Osteocyte (in vitro differentiated cells): ENCODE measurements at regions not wholly inside any gene's neighbourhood (a gene's known extent, or its start where the extent isn't known, plus 50 kb on each side); places are given as distances from the start of the nearest gene placed in this dataset.

Source experiments
- DNase-seq: peaks from one replicate; pipeline ENCODE4 v3.0.0; 2021; ENCODE audit warnings: mixed read lengths; ENCODE audit not compliant: unreplicated experiment; ENCODE audit errors: extremely low spot score
- H3K27ac Mint-ChIP-seq: one replicate; pipeline ENCODE4 v1.8.0; 2021; ENCODE audit warnings: mild to moderate bottlenecking, mixed read lengths; ENCODE audit not compliant: unreplicated experiment
- H3K27me3 Mint-ChIP-seq: one replicate; pipeline ENCODE4 v1.8.0; 2021; ENCODE audit warnings: mixed read lengths; ENCODE audit not compliant: unreplicated experiment
- H3K36me3 Mint-ChIP-seq: one replicate; pipeline ENCODE4 v1.8.0; 2021; ENCODE audit warnings: mixed read lengths; ENCODE audit not compliant: unreplicated experiment
- H3K4me1 Mint-ChIP-seq: one replicate; pipeline ENCODE4 v1.8.0; 2021; ENCODE audit warnings: mixed read lengths; ENCODE audit not compliant: unreplicated experiment
- H3K4me3 Mint-ChIP-seq: one replicate; pipeline ENCODE4 v1.8.0; 2021; ENCODE audit warnings: mild to moderate bottlenecking, moderate library complexity, mixed read lengths; ENCODE audit not compliant: unreplicated experiment
- H3K9me3 Mint-ChIP-seq: one replicate; pipeline ENCODE4 v1.8.0; 2021; ENCODE audit warnings: mixed read lengths; ENCODE audit not compliant: unreplicated experiment
- CTCF ChIP-seq: fragments of 200-600 bp; sonication (generic); IDR thresholded peaks from 2 replicates; pipeline ENCODE4 v1.5.0; 2021; ENCODE audit warnings: antibody characterized with exemption, mild to moderate bottlenecking, moderate library complexity

DNA sequence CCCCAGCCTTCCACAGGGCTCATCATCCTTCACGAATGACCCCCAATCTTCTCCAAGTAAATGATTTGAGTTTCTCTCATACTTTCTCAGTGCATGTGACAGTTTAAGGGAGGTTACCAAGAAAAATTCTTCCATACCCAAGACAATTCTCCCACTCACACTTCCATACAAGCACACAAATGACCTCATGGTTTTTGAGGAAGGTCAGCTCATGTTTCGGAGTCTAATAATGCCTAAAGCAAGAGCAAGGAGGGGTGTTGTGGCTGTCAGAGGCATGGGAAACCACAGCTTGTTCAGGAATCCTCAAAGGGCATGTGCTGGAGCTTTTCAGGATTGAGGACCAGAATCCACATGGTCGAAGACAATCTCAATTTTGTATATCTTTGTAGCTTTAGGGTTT lies 279.0 kb downstream of the MAFB start:
- Mint-ChIP-seq H3K9me3 (no peaks in the 10 kb centered on the region), H3K4me3 (no peak overlapping the region), H3K4me1 (no peaks in the 10 kb centered on the region), H3K27me3 (peaks cover 35% of the 10 kb centered on the region), H3K27ac (no peak overlapping the region), H3K36me3 (no peaks in the 10 kb centered on the region)
- DNase-seq: peak; percentile 13
- TF ChIP-seq CTCF: no peak

DNA sequence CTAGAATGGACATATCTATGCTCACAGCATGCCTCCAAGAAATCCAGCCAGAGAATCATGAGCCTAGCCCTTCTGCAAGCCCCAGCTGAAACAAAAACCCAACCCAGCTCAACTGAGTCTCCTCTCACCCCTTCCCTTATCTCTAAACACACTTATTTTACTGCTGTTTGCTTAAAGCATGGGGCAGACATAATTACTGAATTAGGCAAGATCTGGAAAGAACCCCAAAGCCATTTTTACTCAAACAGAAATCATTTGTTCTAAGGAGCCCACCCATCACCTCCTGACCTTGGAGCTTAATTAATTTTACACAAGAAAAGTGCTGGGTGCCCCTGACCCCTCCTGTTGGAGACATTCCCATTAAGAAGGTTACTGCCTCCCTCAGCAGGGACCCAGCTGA lies 291.6 kb downstream of the MAFB start:
- no peak for TF ChIP-seq CTCF
- Mint-ChIP-seq H3K4me1 (no peaks in the 10 kb centered on the region), H3K4me3 (no peak overlapping the region), H3K36me3 (no peaks in the 10 kb centered on the region), H3K27me3 (peaks cover 46% of the 10 kb centered on the region), H3K9me3 (no peaks in the 10 kb centered on the region), H3K27ac (no peak overlapping the region)
- no peak for DNase-seq

GRCh38 chr20:40393197-40394079 lies 295.6 kb downstream of the MAFB start:
- H3K27ac Mint-ChIP-seq: no peak overlapping the region
- no peaks in the 10 kb centered on the region for H3K9me3 Mint-ChIP-seq
- H3K27me3 Mint-ChIP-seq: peaks cover 37% of the 10 kb centered on the region
- no peaks in the 10 kb centered on the region for H3K36me3 Mint-ChIP-seq
- no peak overlapping the region for H3K4me3 Mint-ChIP-seq
- TF ChIP-seq CTCF: no peak
- DNase-seq: no peak
- H3K4me1 Mint-ChIP-seq: no peaks in the 10 kb centered on the region

GRCh38 chr20:40390654-40391053 lies 298.4 kb downstream of the MAFB start:
- H3K4me1 Mint-ChIP-seq: no peaks in the 10 kb centered on the region
- peaks cover 13% of the 10 kb centered on the region for H3K9me3 Mint-ChIP-seq
- H3K27me3 Mint-ChIP-seq: peaks cover 19% of the 10 kb centered on the region
- no peak overlapping the region for H3K27ac Mint-ChIP-seq
- no peak for DNase-seq
- no peaks in the 10 kb centered on the region for H3K36me3 Mint-ChIP-seq
- no peak overlapping the region for H3K4me3 Mint-ChIP-seq
- TF ChIP-seq CTCF: no peak

GRCh38 chr20:40370800-40371199 lies 318.2 kb downstream of the MAFB start:
- Mint-ChIP-seq H3K4me3 (no peak overlapping the region), H3K4me1 (no peaks in the 10 kb centered on the region), H3K36me3 (no peaks in the 10 kb centered on the region), H3K27ac (no peak overlapping the region), H3K9me3 (peaks cover 13% of the 10 kb centered on the region), H3K27me3 (peaks cover 51% of the 10 kb centered on the region)
- TF ChIP-seq CTCF: no peak
- DNase-seq: no peak
